Keratinocyte (primary cell): ENCODE measurements at regions not wholly inside any gene's neighbourhood (a gene's known extent, or its start where the extent isn't known, plus 50 kb on each side); places are given as distances from the start of the nearest gene placed in this dataset.

ENCODE experiments used
- DNase-seq: peaks from one replicate; pipeline ENCODE4 v3.0.0-alpha.2; 2011; ENCODE audit warnings: low read depth, missing footprints, low spot score
- FAIRE-seq: peaks from 2 replicates; lab custom pipeline; 2011; peaks lifted over from hg19 to GRCh38; lab: Jason Lieb, UNC
- H2AFZ ChIP-seq: 2 replicates; pipeline ENCODE4 v1.6.0; 2012; ENCODE audit warnings: low read length, control low read depth, inconsistent platforms; ENCODE audit not compliant: control insufficient read depth
- H3K27ac ChIP-seq: 2 replicates; pipeline ENCODE4 v1.5.1; 2011; ENCODE audit warnings: low read length; ENCODE audit not compliant: control insufficient read depth, insufficient read depth
- H3K27me3 ChIP-seq: 3 replicates; pipeline ENCODE4 v1.6.0; 2011; ENCODE audit warnings: low read length; ENCODE audit not compliant: control insufficient read depth, insufficient read depth; ENCODE audit errors: extremely low read depth
- H3K36me3 ChIP-seq, 2 experiments: 2 replicates in 1 of 2; 3 replicates in 1 of 2; pipeline ENCODE4 v1.5.1; 2011; ENCODE audit warnings: low read length in 2 of 2, mild to moderate bottlenecking in 1 of 2; ENCODE audit not compliant: control insufficient read depth in 2 of 2, insufficient read depth in 2 of 2; ENCODE audit errors: extremely low read depth in 1 of 2
- H3K4me1 ChIP-seq: 3 replicates; pipeline ENCODE4 v1.5.1; 2011; ENCODE audit warnings: low read length; ENCODE audit not compliant: control insufficient read depth, insufficient read depth; ENCODE audit errors: extremely low read depth
- H3K4me2 ChIP-seq: 3 replicates; pipeline ENCODE4 v1.6.0; 2011; ENCODE audit warnings: low read depth, low read length; ENCODE audit not compliant: control insufficient read depth, insufficient read depth; ENCODE audit errors: extremely low read depth
- H3K4me3 ChIP-seq, 3 experiments: fragments of 200-600 bp in 1 of 3; sonication (generic) in 1 of 3; 2 replicates in 2 of 3; 3 replicates in 1 of 3; pipeline ENCODE4 v1.5.1; 2011 to 2016; ENCODE audit warnings: low read length in 3 of 3, mild to moderate bottlenecking in 3 of 3, control low read depth in 2 of 3, inconsistent platforms in 1 of 3, low read depth in 1 of 3, mixed read lengths in 1 of 3, mixed run types in 1 of 3, moderate library complexity in 1 of 3; ENCODE audit not compliant: control insufficient read depth in 2 of 3, insufficient read depth in 2 of 3; ENCODE audit errors: extremely low read depth in 1 of 3
- H3K79me2 ChIP-seq: 2 replicates; pipeline ENCODE4 v1.6.0; 2012; ENCODE audit warnings: low read length; ENCODE audit not compliant: control insufficient read depth, insufficient read depth
- H3K9ac ChIP-seq: 3 replicates; pipeline ENCODE4 v1.6.0; 2011; ENCODE audit warnings: low read length; ENCODE audit not compliant: control insufficient read depth, insufficient read depth; ENCODE audit errors: extremely low read depth
- H3K9me1 ChIP-seq: 3 replicates; pipeline ENCODE4 v1.6.0; 2011; ENCODE audit warnings: low read length; ENCODE audit not compliant: control insufficient read depth, insufficient read depth; ENCODE audit errors: extremely low read depth
- H3K9me3 ChIP-seq: 2 replicates; pipeline ENCODE4 v1.5.1; 2012; ENCODE audit warnings: low read depth, low read length; ENCODE audit not compliant: control insufficient read depth
- H4K20me1 ChIP-seq: 3 replicates; pipeline ENCODE4 v1.6.0; 2011; ENCODE audit warnings: low read length; ENCODE audit not compliant: control insufficient read depth, insufficient read depth; ENCODE audit errors: extremely low read depth
- CTCF ChIP-seq, 3 experiments: IDR thresholded peaks in 1 of 3; conservative IDR thresholded peaks in 1 of 3; optimal IDR thresholded peaks in 1 of 3; 2 replicates in 2 of 3; 3 replicates in 1 of 3; pipeline versions ENCODE3 to v1.5.1; 2011; ENCODE audit warnings: low read length in 3 of 3, mild to moderate bottlenecking in 3 of 3, moderate library complexity in 2 of 3, control low read depth in 1 of 3, inconsistent platforms in 1 of 3; ENCODE audit not compliant: insufficient read depth in 2 of 3; ENCODE audit errors: extremely low read depth in 1 of 3
- EZH2 ChIP-seq: IDR thresholded peaks from one replicate; pipeline ENCODE4 v1.6.1; 2012; ENCODE audit warnings: inconsistent platforms, mild to moderate bottlenecking, low read length, moderate library complexity
- dilution Hi-C: fragments of 300-500 bp; cut with MboI; formaldehyde crosslinking; loops from one replicate; pipeline ENCODE4 v1.7.0; 2020; ENCODE audit warnings: low sequenced_read_pairs; ENCODE audit not compliant: extremely low pct_ligation_motif_present

GRCh38 chr11:126147208-126148111 is 64.0 kb downstream of the RPUSD4 start:
- TF ChIP-seq CTCF (optimal IDR thresholded peaks at IDR 0.05 in 1 of 3, IDR thresholded peaks at IDR 0.05 in 1 of 3, conservative IDR thresholded peaks at IDR 0.05 in 1 of 3; ENCODE audit: extremely low read depth in 1 of 3, insufficient read depth in 2 of 3, low read length in 3 of 3), result no peak
- TF ChIP-seq EZH2, result no peak
- H3K36me3 ChIP-seq, result no peaks in the 10 kb centered on the region

GRCh38 chr11:126146454-126147192 is 64.8 kb downstream of the RPUSD4 start:
- no peak overlapping the region for H3K4me2 ChIP-seq
- no peaks in the 10 kb centered on the region for H3K79me2 ChIP-seq
- H2AFZ ChIP-seq, result no peak overlapping the region
- no peak overlapping the region for H3K9ac ChIP-seq
- H3K27ac ChIP-seq, result no peak overlapping the region
- dilution Hi-C loops, result no loop called here
- no peaks in the 10 kb centered on the region for H3K27me3 ChIP-seq
- no peaks in the 10 kb centered on the region for H3K9me1 ChIP-seq
- no peaks in the 10 kb centered on the region for H4K20me1 ChIP-seq
- FAIRE-seq (no peak), DNase-seq (no peak)
- H3K4me3 ChIP-seq, result no peak overlapping the region
- H3K4me1 ChIP-seq, result no peaks in the 10 kb centered on the region
- H3K9me3 ChIP-seq, result no peaks in the 10 kb centered on the region
- TF ChIP-seq CTCF (optimal IDR thresholded peaks at IDR 0.05 in 1 of 3, IDR thresholded peaks at IDR 0.05 in 1 of 3, conservative IDR thresholded peaks at IDR 0.05 in 1 of 3; ENCODE audit: extremely low read depth in 1 of 3, insufficient read depth in 2 of 3, low read length in 3 of 3), result no peak
- TF ChIP-seq EZH2, result no peak
- no peaks in the 10 kb centered on the region for H3K36me3 ChIP-seq

More at GRCh38 chr11:126147208-126148111, 64.0 kb downstream of the RPUSD4 start:
- H4K20me1 ChIP-seq, result no peaks in the 10 kb centered on the region
- no peaks in the 10 kb centered on the region for H3K79me2 ChIP-seq
- H3K9ac ChIP-seq, result no peak overlapping the region
- FAIRE-seq, result no peak
- no peak overlapping the region for H3K27ac ChIP-seq
- no peaks in the 10 kb centered on the region for H3K4me1 ChIP-seq
- dilution Hi-C loops, result no loop called here
- no peak overlapping the region for H2AFZ ChIP-seq
- no peaks in the 10 kb centered on the region for H3K9me1 ChIP-seq
- no peak overlapping the region for H3K4me2 ChIP-seq
- no peak overlapping the region for H3K4me3 ChIP-seq
- H3K9me3 ChIP-seq, result no peaks in the 10 kb centered on the region
- no peaks in the 10 kb centered on the region for H3K27me3 ChIP-seq
- DNase-seq, result no peak
